D721Med (cell line): ENCODE measurements at regions not wholly inside any gene's neighbourhood (a gene's known extent, or its start where the extent isn't known, plus 50 kb on each side); places are given as distances from the start of the nearest gene placed in this dataset.
"Not testable (repeated sequence)": the region's sequence is repeated elsewhere in the genome, so short reads cannot be mapped to it uniquely, and the experiment has no call there.

Source experiments
- DNase-seq: peaks from one replicate; pipeline ENCODE4 v3.0.0; 2011; ENCODE audit warnings: low spot score; ENCODE audit not compliant: insufficient read length
- FAIRE-seq: peaks from 2 replicates; lab custom pipeline; 2011; peaks lifted over from hg19 to GRCh38; lab: Jason Lieb, UNC
- CTCF ChIP-seq: IDR thresholded peaks from 2 replicates; pipeline ENCODE4 v1.5.1; 2012; ENCODE audit warnings: mild to moderate bottlenecking, control low read depth; ENCODE audit not compliant: insufficient read depth; ENCODE audit errors: missing control alignments

DNA sequence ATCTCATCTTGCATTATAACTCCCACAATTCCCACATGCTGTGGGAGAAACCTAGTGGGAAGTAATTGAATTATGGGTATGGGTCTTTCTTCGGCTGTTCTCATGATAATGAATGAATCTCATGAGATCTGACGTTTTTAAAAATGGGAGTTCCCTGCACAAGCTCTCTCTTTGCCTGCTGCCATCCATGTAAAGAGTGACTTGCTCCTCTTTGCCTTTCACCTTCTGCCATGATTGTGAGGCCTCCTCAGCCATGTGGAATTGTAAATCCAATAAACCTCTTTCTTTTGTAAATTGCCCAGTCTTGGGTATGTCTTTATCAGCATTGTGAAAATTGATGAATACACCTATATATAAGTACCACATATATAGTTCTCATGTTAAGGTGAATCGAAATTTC lies 961.7 kb upstream of the COX7C start:
- TF ChIP-seq CTCF = no peak
- DNase-seq = no peak
- no peak for FAIRE-seq

- DNase-seq, FAIRE-seq: not testable (repeated sequence)
These were observed 960.4 kb upstream of the COX7C start for GRCh38 chr5:85657328-85657727.

- FAIRE-seq, DNase-seq: not testable (repeated sequence)
These were observed 954.6 kb upstream of the COX7C start for GRCh38 chr5:85662969-85663707.

GRCh38 chr5:85663708-85664031 lies 954.1 kb upstream of the COX7C start:
- no peak for FAIRE-seq
- no peak for DNase-seq
- no peak for TF ChIP-seq CTCF

- no peak for TF ChIP-seq CTCF
- FAIRE-seq (no peak), DNase-seq (no peak)
These were observed 947.3 kb upstream of the COX7C start for GRCh38 chr5:85670417-85670816.

DNA sequence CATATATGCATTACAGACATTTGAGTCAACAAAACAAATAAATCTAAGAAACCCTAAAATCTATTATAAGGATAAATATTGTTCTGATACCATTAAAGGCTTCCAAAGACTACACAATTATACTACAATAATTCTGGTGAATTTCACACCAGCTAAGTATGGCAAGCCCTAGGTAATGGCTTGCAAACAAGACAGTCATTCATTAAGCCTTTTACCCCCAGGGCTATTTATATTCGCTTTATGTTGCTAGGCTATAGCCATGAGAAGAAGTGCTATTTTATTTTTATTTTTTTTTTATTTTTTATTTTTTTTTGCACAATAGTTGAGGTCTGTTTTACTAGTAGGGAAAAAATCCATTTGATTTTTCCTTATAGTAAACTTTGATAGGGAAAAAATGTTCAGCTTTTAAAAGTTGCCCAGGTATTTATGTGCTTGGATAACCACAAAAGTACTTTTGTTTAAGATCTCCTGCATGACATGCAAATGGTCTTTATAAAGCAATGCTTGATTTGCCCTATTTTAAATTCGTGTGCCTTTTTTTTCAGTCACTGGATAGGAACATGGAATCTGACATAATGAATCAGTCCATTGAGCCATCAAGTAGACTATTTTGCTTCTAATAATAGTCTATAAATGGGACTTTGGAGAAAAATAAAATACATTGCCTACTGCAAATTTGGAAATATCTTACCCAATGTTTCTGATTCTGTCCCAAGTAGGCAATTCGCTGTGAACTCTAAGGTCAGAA lies 946.3 kb upstream of the COX7C start:
- DNase-seq = no peak
- FAIRE-seq = no peak
- no peak for TF ChIP-seq CTCF

DNA sequence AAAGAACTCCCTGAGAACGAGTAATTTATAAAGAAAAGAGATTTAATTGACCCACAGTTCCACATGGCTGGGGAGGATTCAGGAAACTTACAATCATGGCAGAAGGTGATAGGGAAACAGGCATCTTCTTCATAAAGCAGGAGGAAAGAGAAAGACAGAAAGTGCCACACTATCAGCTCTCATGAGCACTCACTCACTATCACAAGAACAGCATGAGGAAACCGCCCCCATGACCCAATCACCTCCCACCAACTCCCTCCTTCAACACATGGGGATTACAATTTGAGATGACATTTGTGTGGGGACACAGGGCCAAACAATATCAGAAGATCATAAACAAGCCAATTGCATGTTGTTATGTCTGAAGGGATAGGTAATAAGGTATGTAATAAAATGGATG lies 935.9 kb upstream of the COX7C start:
- FAIRE-seq = no peak
- DNase-seq = no peak
- TF ChIP-seq CTCF = no peak

DNA sequence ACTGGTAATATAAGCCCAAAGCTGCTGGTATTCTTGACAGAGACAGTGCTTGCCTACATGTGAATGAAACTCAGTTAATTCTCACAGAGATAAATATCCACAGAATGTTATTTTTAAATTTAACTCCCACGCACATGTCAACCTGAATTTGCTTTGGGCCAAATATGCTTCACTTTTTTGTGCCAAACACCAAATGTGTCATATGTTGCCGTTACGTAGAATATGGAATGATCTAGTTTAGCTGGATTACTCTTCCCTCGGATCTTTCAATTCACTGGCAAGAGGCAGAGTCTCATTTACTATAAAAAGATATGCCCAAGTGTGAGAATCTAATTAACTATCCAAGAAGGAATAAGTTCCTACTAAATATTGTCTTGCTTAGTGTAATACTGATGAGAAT lies 933.4 kb upstream of the COX7C start:
- FAIRE-seq (no peak), DNase-seq (no peak)
- no peak for TF ChIP-seq CTCF
